ENCODE measurements at regions not wholly inside any gene's neighbourhood (a gene's known extent, or its start where the extent isn't known, plus 50 kb on each side); places are given as distances from the start of the nearest gene placed in this dataset.
"Not testable (repeated sequence)": the region's sequence is repeated elsewhere in the genome, so short reads cannot be mapped to it uniquely, and the experiment has no call there.

DNA sequence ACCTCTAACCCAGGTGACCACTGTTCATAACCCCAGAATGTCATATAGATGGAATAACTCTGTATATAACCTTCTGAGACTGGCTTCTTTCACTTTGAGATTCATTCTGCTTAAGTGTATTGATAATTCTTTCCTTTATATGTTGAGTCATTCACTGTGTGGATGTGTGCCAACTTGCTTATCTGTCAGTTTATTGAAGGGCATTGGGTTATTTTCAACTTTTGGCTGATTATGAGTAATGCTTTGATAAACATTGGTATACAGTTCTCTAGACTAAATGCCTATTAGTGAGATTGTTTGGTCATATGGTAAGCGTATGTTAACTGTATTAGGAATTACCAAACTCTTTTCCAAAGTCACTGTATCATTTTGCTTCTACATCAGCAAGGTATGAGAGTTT is 453.4 kb upstream of the SPTLC3 start:
- Histone ChIP-seq H3K27me3 (no peaks in the 10 kb centered on the region), H3K4me1 (no peaks in the 10 kb centered on the region), H3K27ac (no peak overlapping the region), H3K36me3 (no peaks in the 10 kb centered on the region), H3K4me3 (no peak overlapping the region), H3K9me3 (no peaks in the 10 kb centered on the region)
- no peak for DNase-seq (ENCODE audit: low spot score in 2 of 2)
- TF ChIP-seq POLR2AphosphoS5 (IDR thresholded peaks at IDR 0.05) (no peak), POLR2A (IDR thresholded peaks at IDR 0.05) (no peak), CTCF (IDR thresholded peaks at IDR 0.05) (no peak)
- intact Hi-C loops (cut with DNase I; ENCODE audit: low total_unique reads) = no loop called here

GRCh38 chr20:12555849-12556248 is 452.9 kb upstream of the SPTLC3 start:
- H3K4me3 ChIP-seq; intact Hi-C loops (cut with DNase I; ENCODE audit: low total_unique reads); H3K27me3 ChIP-seq; DNase-seq (ENCODE audit: low spot score in 2 of 2); H3K9me3 ChIP-seq; H3K36me3 ChIP-seq; H3K27ac ChIP-seq; H3K4me1 ChIP-seq: not testable (repeated sequence)

DNA sequence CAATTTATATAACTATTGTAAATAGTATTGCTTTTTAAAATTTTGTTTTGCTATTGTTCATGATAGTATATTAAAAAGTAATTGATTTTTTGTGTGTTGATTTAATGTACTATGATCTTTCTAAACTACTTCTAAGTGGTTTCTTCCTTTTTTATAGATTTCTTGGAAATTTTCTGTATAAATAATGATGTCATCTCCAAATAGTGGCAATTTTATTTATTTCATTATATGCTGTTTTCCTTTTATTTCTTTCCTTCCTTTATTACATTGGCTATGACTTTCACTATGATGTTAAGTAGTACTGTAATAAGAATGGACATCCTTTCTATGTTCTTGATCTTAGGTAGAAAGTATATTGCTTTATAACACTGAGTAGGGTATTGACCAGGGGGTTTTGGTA is 451.5 kb upstream of the SPTLC3 start:
- DNase-seq (ENCODE audit: low spot score in 2 of 2) = no peak
- no peaks in the 10 kb centered on the region for H3K4me1 ChIP-seq
- TF ChIP-seq POLR2A (IDR thresholded peaks at IDR 0.05) = no peak
- no peak for TF ChIP-seq POLR2AphosphoS5 (IDR thresholded peaks at IDR 0.05)
- intact Hi-C loops (cut with DNase I; ENCODE audit: low total_unique reads) = no loop called here
- H3K27ac ChIP-seq = no peak overlapping the region
- H3K27me3 ChIP-seq = no peaks in the 10 kb centered on the region
- H3K36me3 ChIP-seq = no peaks in the 10 kb centered on the region
- H3K4me3 ChIP-seq = no peak overlapping the region
- H3K9me3 ChIP-seq = peaks cover 0 to 6% of the 10 kb centered on the region in 2 donors

- Histone ChIP-seq H3K4me3 (no peak overlapping the region), H3K27me3 (no peaks in the 10 kb centered on the region), H3K27ac (no peak overlapping the region), H3K4me1 (no peaks in the 10 kb centered on the region), H3K36me3 (no peaks in the 10 kb centered on the region), H3K9me3 (peaks cover 0 to 6% of the 10 kb centered on the region in 2 donors)
- no peak for DNase-seq (ENCODE audit: low spot score in 2 of 2)
- TF ChIP-seq CTCF (IDR thresholded peaks at IDR 0.05) (no peak), POLR2AphosphoS5 (IDR thresholded peaks at IDR 0.05) (no peak), POLR2A (IDR thresholded peaks at IDR 0.05) (no peak)
- intact Hi-C loops (cut with DNase I; ENCODE audit: low total_unique reads) = no loop called here
These were observed 443.8 kb upstream of the SPTLC3 start for GRCh38 chr20:12564979-12565378.

- intact Hi-C loops (cut with DNase I; ENCODE audit: low total_unique reads) = no loop called here
- Histone ChIP-seq H3K27me3 (no peaks in the 10 kb centered on the region), H3K9me3 (peaks cover 0 to under 1% of the 10 kb centered on the region in 2 donors), H3K4me3 (no peak overlapping the region), H3K36me3 (no peaks in the 10 kb centered on the region), H3K4me1 (no peaks in the 10 kb centered on the region), H3K27ac (no peak overlapping the region)
- no peak for TF ChIP-seq POLR2AphosphoS5 (IDR thresholded peaks at IDR 0.05)
- TF ChIP-seq POLR2A (IDR thresholded peaks at IDR 0.05) = no peak
- TF ChIP-seq CTCF (IDR thresholded peaks at IDR 0.05) = no peak
- DNase-seq (ENCODE audit: low spot score in 2 of 2) = no peak
These were observed 442.2 kb upstream of the SPTLC3 start for GRCh38 chr20:12566596-12566995.

- Histone ChIP-seq H3K27ac (no peak overlapping the region), H3K9me3 (no peaks in the 10 kb centered on the region), H3K4me1 (no peaks in the 10 kb centered on the region), H3K4me3 (no peak overlapping the region), H3K36me3 (no peaks in the 10 kb centered on the region), H3K27me3 (no peaks in the 10 kb centered on the region)
- no peak for DNase-seq (ENCODE audit: low spot score in 2 of 2)
- intact Hi-C loops (cut with DNase I; ENCODE audit: low total_unique reads) = no loop called here
- no peak for TF ChIP-seq POLR2A (IDR thresholded peaks at IDR 0.05)
- TF ChIP-seq CTCF (IDR thresholded peaks at IDR 0.05) = no peak
- no peak for TF ChIP-seq POLR2AphosphoS5 (IDR thresholded peaks at IDR 0.05)
These were observed 438.4 kb upstream of the SPTLC3 start for GRCh38 chr20:12570371-12570770.
